ENCODE measurements at regions not wholly inside any gene's neighbourhood (a gene's known extent, or its start where the extent isn't known, plus 50 kb on each side); places are given as distances from the start of the nearest gene placed in this dataset.
"Not testable (repeated sequence)": the region's sequence is repeated elsewhere in the genome, so short reads cannot be mapped to it uniquely, and the experiment has no call there.

DNA sequence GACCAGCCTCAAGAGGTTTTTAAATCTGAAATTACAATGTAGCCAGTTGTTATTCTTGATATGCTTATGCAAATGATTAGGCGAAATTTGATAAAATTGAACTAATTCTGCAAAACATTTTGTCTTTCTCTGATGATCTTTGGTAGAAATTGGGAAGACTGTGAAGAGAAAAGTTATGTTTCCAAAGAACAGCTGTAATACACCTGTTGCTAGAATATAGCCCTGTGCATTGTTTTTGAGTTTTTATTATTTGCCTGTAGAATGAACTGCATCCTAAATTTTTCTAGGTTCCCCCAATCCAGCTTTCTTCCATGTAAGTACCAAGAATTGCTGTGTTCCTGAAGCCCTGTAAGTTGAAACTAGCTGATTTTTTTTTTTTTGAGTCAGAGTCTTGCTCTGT, 81.5 kb upstream of the RHOU start:
- WGBS, 2 donors, result 85 to 89% methylated on average over 1 of the region's 1 CpG
- Histone ChIP-seq H3K36me3 (no peaks in the 10 kb centered on the region), H3K4me3 (no peak overlapping the region), H3K27me3 (peaks cover 0 to 79% (median 11%) of the 10 kb centered on the region in 4 donors), H3K4me1 (peaks cover 0 to 2% (median 0%) of the 10 kb centered on the region in 3 donors), H3K27ac (no peak overlapping the region), H3K9me3 (no peaks in the 10 kb centered on the region)
- intact Hi-C loops (cut with DNase I), result no loop called here
- DNase-seq, result no peak
- TF ChIP-seq POLR2A (IDR thresholded peaks at IDR 0.05) (no peak), CTCF (IDR thresholded peaks at IDR 0.05) (no peak)

- DNase-seq, result no peak
- intact Hi-C loops (cut with DNase I), result no loop called here
- H3K4me3 ChIP-seq, result no peak overlapping the region
- no peaks in the 10 kb centered on the region for H3K9me3 ChIP-seq
- TF ChIP-seq CTCF (IDR thresholded peaks at IDR 0.05) (no peak), POLR2A (IDR thresholded peaks at IDR 0.05) (no peak)
- H3K36me3 ChIP-seq, result no peaks in the 10 kb centered on the region
- 83 to 90% methylated on average over 3 of the region's 3 CpGs for WGBS, 2 donors
- peaks cover 0 to 63% (median 2%) of the 10 kb centered on the region in 4 donors for H3K27me3 ChIP-seq
- no peaks in the 10 kb centered on the region for H3K4me1 ChIP-seq
- no peak overlapping the region for H3K27ac ChIP-seq
Measured at GRCh38 chr1:228655796-228656394, 79.4 kb upstream of the RHOU start.

DNA sequence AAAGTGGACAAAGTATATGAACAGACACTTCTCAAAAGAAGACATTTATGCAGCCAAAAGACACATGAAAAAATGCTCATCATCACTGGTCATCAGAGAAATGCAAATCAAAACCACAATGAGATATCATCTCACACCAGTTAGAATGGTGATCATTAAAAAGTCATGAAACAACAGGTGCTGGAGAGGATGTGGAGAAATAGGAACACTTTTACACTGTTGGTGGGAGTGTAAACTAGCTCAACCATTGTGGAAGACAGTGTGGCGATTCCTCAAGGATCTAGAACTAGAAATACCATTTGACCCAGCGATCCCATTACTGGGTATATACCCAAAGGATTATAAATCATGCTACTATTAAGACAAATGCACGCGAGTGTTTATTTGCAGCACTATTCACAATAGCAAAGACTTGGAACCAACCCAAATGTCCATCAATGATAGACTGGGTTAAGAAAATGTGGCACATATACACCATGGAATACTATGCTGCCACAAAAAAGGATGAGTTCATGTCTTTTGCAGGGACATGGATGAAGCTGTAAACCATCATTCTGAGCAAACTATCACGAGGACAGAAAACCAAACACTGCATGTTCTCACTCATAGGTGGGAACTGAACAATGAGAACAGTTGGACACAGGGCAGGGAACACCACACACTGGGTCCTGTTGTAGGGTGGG, 73.1 kb upstream of the RHOU start:
- H3K4me3 ChIP-seq; H3K4me1 ChIP-seq; H3K9me3 ChIP-seq; intact Hi-C loops (cut with DNase I); H3K36me3 ChIP-seq; DNase-seq; H3K27ac ChIP-seq: not testable (repeated sequence)
- 80 to 81% methylated on average over 5 of the region's 5 CpGs for WGBS, 2 donors
- H3K27me3 ChIP-seq, result peaks cover 0 to 18% (median 0%) of the 10 kb centered on the region in 4 donors

DNA sequence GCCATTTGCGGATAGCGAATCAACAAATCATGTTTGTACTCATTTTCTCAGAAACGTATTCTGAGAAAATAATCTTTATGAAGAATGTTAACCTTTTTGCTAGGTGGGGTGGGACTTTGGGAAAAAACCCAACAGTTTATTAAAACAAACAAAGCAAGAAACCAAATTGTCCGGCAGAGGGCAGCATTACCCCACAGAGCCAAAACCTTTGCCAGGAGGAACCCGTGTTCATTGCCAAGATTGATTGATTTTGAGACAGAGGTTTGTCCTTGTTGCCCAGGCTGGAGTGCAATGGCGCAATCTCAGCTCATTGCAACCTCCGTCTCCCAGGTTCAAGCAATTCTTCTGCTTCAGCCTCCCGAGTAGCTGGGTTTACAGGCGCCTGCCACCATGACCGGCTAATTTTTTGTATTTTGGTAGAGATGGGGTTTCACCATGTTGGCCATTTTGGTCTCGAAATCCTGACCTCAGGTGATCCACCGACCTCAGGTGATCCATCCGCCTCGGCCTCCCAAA, 70.8 kb upstream of the RHOU start:
- intact Hi-C loops (cut with DNase I), result no loop called here
- peaks cover 0 to 11% (median 0%) of the 10 kb centered on the region in 4 donors for H3K27me3 ChIP-seq
- H3K9me3 ChIP-seq, result no peaks in the 10 kb centered on the region
- TF ChIP-seq POLR2A (IDR thresholded peaks at IDR 0.05) (no peak), CTCF (IDR thresholded peaks at IDR 0.05) (peak; percentile 77 to 86 (median 80))
- no peak for DNase-seq
- H3K27ac ChIP-seq, result no peak overlapping the region
- peaks cover 0 to 7% (median 0%) of the 10 kb centered on the region in 3 donors for H3K4me1 ChIP-seq
- H3K36me3 ChIP-seq, result no peaks in the 10 kb centered on the region
- no peak overlapping the region for H3K4me3 ChIP-seq
- WGBS, 2 donors, result 38 to 39% methylated on average over 13 to 14 of the region's 14 CpGs

DNA sequence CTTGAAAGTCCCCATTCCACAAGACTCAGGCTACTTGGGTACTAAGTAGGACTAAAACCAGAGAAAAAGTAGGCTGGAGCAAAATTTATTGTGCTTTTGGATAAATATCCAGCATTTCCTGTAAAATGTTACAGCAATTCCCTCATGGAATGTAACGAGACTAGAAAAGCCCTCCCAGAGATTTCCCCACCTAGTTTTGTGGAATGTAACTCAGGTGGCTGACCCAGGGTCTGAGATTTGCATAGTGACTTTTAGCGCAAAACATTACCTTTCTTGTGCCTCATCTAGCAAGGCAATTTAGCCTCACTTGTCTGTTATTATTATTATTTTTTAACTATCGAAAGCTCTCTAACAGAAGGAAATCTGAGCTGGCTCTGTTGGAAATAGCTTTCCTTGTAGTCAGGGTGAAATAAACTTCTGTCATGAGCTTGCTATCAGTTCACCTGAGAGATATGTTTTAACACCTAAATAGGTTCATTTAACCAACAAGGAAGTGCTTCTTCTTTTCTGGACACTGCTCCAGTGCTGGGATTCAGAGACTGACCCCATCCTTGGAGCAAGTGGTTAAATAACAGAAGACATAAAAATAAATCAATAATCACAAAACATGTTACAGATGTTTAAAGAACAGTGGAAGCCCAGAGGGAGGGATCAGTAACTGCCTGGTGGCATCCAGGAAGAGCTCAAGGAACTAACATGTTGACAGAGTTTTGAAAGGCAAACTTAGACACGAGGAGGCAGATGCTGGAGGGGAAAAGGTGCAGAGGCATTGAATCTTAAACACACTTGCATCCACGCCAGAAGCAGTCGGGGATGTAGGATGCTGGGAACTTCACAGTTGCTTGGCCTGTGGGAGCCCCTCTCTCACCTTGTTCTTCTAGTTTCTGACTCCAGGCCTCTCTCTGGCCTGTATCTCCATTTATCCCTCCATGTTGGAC, 68.3 kb upstream of the RHOU start:
- H3K9me3 ChIP-seq, result no peaks in the 10 kb centered on the region
- 76% methylated on average over 6 of the region's 6 CpGs for WGBS, 2 donors
- intact Hi-C loops (cut with DNase I), result no loop called here
- no peak for DNase-seq
- no peak overlapping the region for H3K27ac ChIP-seq
- peaks cover 0 to 7% (median 0%) of the 10 kb centered on the region in 3 donors for H3K4me1 ChIP-seq
- H3K27me3 ChIP-seq, result peaks cover 0 to 5% (median 0%) of the 10 kb centered on the region in 4 donors
- no peak overlapping the region for H3K4me3 ChIP-seq
- TF ChIP-seq CTCF (IDR thresholded peaks at IDR 0.05), result no peak
- TF ChIP-seq POLR2A (IDR thresholded peaks at IDR 0.05), result no peak
- no peaks in the 10 kb centered on the region for H3K36me3 ChIP-seq
